GM21390 (cell line): ENCODE measurements at regions not wholly inside any gene's neighbourhood (a gene's known extent, or its start where the extent isn't known, plus 50 kb on each side); places are given as distances from the start of the nearest gene placed in this dataset.

ENCODE experiments used
- ATAC-seq: cut with Tn5 transposase; IDR thresholded peaks from one replicate; pipeline ENCODE4 v1.9.1; 2021; ENCODE audit not compliant: unreplicated experiment

- peak; percentile 73 for ATAC-seq
Measured at GRCh38 chr12:38138225-38139221, 178.1 kb upstream of the ALG10B start.

GRCh38 chr12:38139456-38139855 lies 177.1 kb upstream of the ALG10B start:
- ATAC-seq, result no peak

GRCh38 chr12:38141239-38141638 lies 175.3 kb upstream of the ALG10B start:
- no peak for ATAC-seq

GRCh38 chr12:38141861-38142260 lies 174.7 kb upstream of the ALG10B start:
- no peak for ATAC-seq

- no peak for ATAC-seq
Measured at GRCh38 chr12:38142974-38143373, 173.6 kb upstream of the ALG10B start.

DNA sequence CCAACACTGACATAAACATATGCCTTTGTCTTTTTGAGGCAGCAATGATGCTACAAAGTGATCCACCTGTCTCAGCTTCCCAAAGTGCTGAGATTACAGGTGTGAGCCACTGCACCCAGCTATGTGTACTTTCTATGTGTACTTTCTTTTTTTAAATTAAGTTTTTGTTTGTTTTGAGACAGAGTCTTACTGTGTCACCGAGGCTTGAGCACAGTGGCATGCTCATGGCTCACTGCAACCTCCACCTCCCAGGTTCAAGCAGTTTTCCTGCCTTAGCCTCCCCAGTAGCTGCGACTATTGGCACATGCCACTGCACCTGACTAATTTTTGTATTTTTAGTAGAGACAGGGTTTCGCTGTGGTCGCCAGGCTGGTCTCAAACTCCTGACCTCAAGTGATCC lies 172.5 kb upstream of the ALG10B start:
- no peak for ATAC-seq

- ATAC-seq, result no peak
Measured at GRCh38 chr12:38144601-38145436, 171.8 kb upstream of the ALG10B start.

DNA sequence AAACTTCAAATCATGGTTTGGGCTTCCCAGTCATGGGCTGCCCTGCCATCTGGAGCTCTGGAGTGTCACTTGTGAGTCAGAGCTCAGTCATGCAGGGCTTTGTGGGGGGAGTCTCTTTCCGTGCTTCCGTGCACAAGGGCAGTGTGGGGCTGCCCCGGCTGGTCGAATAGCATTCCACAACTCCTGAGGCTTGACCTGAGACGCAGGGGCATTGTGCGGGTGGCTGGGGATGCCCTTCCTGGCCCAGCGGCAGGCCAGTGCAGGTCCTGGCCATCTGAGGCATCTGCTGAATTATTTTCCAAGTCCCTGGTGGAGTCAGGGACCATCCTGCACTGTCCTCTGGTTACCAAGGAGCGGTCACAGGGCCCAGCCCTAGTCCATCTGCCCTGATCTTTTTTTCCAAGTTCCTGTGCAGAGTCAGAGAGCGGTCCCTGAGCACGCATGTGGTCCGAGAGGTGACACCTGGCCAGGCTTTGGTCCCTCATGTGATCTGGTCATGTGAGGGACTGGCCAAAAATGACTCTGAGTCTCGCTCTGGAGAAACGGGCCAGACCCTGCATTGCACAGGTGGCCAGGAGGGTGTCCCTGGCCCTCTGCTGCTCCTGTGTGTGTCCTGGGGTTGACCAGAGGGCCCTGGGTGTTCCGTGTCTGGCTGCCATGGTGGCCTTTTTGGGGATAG lies 167.0 kb upstream of the ALG10B start:
- no peak for ATAC-seq

GRCh38 chr12:38151991-38152700 lies 164.4 kb upstream of the ALG10B start:
- no peak for ATAC-seq

GRCh38 chr12:38152816-38153736 lies 163.5 kb upstream of the ALG10B start:
- no peak for ATAC-seq

- no peak for ATAC-seq
Measured at GRCh38 chr12:38153737-38154061, 162.9 kb upstream of the ALG10B start.

DNA sequence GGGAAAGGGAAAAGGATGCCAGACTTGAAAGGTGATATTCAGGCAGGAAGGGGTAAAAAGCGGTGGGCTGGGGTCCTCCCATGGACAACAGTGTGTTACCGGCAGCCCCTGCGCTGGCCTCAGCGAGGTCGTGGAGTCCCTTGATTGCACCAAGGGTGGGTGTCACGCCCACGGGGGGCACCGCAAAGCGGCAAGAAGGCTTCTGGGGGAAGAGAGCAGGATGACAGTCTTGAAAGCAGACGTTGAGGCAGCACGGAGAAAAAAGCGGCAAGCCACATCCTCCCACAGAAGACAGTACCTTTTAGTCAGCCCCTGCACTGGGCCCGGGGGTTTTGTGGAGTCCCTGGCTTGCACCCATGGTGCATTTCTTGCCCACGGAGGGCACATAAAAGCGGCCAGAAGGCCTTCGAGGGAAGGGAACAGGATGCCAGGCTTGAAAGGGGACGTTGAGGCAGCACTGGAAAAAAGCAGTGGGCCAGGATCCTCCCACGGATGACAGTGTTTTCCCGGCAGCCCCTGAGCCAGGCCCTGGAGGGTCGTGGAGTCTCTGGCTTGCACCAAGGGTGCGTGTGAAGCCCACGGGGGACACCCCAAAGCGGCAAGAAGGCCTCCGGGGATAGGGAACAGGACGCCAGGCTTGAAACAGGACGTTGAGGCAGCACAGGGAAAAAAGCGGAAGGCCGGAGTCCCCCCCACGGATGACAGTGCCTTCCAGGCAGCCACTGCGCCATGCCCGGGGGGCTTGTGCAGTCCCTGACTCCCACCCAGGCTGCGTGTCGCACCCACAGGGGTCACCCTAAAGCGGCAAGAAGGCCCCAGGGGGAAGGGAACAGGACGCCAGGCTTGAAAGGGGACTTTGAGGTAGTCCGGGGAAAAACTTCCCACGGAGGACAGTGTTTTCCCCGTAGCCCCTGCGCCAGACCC lies 162.2 kb upstream of the ALG10B start:
- no peak for ATAC-seq

DNA sequence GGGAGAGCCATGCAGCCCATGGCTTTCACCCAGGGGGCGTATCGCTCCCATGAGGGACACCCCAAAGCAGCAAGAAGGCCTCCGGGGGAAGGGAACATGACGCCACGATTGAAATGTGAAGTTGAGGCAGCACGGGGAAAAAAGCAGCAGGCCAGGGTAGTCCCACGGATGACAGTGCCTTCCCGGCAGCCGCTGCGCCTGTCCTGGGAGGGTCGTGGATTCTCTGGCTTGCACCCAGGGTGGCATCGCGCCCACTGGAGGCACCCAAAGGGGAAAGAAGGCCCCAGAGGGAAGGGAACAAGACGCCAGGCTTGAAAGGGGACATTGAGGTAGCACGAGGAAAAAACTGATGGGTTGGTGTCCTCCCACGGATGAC lies 161.6 kb upstream of the ALG10B start:
- no peak for ATAC-seq

DNA sequence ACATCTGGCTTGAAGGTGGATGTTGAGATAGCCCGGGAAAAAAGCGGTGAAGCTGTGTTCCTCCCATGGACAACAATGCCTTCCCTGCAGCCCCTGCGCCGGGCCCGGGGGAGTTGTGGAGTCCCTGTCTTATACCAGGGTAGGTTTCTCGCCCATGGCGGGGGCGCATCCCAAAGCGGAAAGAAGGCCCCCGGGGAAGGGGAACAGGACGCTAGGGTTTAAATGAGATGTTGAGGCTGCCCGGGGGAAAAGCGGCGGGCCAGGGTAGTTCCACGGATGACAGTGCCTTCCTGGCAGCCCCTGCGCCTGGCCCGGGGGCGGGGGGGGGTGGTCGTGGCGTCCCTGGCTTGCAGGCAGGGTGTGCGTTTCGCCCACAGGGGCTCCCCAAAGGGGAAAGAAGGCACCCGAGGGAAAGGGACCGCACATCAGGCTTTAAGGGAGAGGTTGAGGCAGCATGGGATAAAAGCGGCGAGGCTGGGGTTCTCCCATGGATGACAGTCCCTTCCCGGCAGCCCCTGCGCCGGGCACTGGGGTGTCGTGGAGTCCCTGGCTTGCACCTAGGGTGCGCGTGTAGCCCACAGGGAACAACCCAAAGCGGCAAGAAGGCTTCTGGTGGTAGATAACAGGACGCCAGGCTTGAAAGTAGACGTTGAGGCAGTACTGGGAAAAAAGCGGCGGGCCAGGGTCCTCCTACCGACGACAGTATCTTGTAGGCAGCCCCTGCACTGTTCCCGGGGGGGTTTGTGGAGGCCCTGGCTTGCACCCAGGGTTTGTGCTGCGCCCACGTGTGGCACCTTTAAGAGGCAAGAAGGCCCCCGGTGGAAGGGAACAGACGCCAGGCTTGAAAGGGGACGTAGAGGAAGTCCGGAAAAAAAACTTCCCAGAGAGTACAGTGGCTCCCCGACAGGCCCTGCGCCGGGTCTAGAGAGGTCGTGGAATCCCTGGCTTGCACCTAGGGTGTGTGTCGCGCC lies 160.8 kb upstream of the ALG10B start:
- no peak for ATAC-seq

DNA sequence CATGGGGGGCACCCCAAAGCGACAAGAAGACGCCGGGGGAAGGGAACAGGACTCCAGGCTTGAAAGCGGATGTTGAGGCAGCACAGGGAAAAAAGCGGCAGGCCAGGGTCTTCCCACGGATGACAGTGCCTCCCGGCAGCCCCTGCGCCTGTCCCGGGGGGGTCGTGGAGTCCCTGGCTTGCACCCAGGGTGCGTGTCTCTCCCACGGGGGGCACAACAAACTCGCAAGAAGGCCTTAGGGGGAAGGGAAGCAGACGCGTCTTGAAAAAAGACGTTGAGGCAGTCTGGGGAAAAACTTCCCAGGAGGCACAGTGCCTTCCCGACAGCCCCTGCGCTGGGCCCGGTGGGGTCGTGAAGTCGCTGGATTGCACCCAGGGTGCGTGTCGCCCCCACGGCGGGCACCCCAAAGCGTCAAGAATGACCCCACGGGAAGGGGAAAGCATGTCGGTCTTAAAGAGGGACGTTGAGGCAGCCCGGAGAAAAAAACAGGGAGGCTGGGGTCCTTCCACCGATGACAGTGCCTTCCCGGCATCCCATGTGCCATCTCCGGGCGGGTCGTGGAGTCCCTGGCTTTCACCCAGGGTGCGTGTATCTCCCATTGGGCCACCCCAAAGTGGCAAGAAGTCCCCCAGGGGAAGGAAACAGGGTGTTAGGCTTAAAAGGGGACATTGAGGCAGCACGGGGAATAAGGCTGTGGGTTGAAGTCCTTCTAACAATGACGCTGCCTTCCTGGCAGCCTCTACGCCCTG lies 159.9 kb upstream of the ALG10B start:
- ATAC-seq, result no peak

DNA sequence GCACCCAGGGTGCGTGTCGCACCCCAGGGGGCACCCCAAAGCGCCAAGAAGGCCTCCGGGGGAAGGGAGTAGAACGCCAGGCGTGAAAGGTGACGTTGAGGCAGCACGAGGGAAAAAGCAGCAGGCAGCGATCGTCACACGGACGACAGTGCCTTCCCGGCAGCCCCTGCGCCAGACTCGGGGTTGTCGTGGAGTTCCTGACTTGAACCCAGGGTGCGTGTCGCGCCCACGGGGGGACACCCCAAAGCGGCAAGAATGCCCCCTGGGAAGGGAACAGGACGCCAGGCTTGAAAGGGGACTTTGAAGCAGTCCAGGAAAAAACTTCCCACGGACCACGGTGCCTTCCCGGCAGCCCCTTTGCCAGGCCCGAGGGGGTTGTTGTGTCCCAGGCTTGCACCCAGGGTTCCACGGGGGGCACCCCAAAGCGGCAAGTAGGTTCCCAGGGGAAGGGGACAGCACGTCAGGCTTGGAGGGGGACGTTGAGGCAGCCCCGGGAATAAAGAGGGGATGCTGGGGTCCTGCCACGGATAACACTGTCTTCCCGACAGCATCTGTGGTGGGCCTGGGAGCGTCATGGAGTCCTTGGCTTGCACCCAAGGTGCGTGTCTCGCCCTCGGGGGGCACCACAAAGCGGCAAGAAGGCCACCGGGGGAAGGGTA lies 159.2 kb upstream of the ALG10B start:
- ATAC-seq, result no peak
